Liver (tissue), 2 donors: ENCODE measurements at regions not wholly inside any gene's neighbourhood (a gene's known extent, or its start where the extent isn't known, plus 50 kb on each side); places are given as distances from the start of the nearest gene placed in this dataset.

Source experiments
- JUND ChIP-seq, 2 donors: IDR thresholded peaks; 2 replicates each; pipeline ENCODE4 v1.6.1; 2016; ENCODE audit warnings: antibody characterized with exemption in 2 of 2
- ZBTB33 ChIP-seq: IDR thresholded peaks from 2 replicates; pipeline ENCODE4 v1.6.1; 2016; ENCODE audit warnings: antibody characterized with exemption
- donor health status: healthy.

GRCh38 chr2:121121661-121122060 lies 163.3 kb downstream of the TFCP2L1 start:
- TF ChIP-seq ZBTB33: no peak
- no peak for TF ChIP-seq JUND (IDR thresholded peaks at IDR 0.05)
